ENCODE measurements at regions not wholly inside any gene's neighbourhood (a gene's known extent, or its start where the extent isn't known, plus 50 kb on each side); places are given as distances from the start of the nearest gene placed in this dataset.
"Not testable (repeated sequence)": the region's sequence is repeated elsewhere in the genome, so short reads cannot be mapped to it uniquely, and the experiment has no call there.

DNA sequence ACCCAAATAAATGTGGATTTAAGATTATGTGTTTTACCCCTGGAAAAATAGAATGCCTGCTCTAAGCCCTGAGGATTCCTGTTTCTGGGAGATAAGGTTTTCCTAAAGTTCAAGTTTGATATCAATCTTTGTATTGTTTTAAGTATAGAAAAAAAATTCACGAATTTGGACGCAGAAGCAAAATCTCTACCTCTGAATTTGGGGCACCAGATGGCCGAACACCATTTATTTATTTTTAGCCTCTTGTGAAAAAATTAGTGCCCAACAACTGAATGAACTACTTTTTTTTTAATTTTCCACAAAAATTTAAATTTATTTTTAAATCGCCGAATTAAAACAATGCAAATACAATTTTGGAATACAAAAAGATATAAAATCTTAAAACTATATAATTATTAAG, 128.1 kb upstream of the SP4 start:
- CTCF ChIA-PET = no interaction called here
- POLR2A ChIA-PET = no interaction called here

- ChIA-PET POLR2A (no interaction called here), CTCF (no interaction called here)
Observed at GRCh38 chr7:21300692-21301091, 127.2 kb upstream of the SP4 start.

DNA sequence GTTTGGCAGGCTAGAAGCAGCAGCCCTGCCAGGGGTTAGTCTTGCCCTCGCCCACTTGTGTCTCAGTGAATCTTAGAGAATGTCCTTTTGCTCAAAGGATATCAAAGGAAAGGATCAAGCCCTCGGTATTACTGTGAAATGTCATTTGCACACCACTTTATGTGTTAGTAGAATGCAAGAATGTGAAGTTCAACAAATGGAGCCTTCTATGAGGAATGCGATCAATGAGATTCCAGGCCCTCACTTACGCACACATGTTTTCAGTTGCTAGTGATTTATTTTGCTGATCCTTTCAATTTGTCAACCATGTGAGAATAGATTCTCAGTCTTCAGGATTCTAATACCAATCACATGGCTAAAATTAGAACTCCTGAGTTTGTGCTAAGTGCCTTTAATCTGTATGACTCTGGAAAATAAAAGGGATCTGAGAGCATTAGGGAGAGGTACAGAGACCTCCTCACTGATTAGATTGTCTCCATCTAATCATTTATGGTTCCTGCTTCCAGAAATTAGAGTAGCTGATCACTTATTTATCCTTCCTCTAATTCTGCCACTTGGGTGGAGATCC, 123.0 kb upstream of the SP4 start:
- CTCF ChIA-PET = no interaction called here
- POLR2A ChIA-PET = no interaction called here

DNA sequence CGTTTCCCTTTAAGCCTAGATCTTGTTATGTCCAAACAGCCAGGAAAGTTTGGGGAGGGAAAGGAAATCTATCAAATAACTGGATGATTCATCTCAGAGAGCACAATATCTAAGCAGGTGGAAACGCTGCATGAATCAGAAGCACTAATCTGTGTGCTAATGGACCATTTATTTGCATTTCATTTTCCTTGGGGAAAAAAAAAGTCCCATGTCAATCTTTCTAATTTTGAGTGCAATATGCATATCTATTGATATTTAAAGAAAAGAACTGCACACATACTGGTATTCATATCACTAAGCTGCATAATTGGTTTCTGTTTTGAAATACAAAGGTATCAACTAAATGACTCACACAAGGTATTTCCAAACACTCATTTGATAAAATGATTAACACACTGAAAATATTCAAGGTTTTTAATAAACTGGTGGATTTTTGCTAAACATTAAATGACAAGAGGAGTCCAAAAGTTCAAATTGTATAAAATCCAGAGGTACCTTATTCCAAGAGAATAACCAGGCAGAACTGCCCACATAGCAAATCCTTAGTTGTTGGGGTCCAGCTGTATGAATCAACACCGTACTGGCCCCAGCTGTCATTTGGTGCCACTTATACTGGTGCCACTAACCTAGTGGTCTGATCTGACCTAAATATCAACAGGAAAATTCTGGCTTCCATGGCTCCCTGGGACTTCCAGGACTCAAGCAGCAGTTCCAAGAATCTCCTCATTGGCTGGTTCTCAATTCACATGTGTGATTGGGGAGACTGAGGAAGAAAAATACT, 122.2 kb upstream of the SP4 start:
- POLR2A ChIA-PET = no interaction called here
- CTCF ChIA-PET = no interaction called here

- ChIA-PET POLR2A (no interaction called here), CTCF (no interaction called here)
Observed at GRCh38 chr7:21314954-21315353, 112.9 kb upstream of the SP4 start.

- POLR2A ChIA-PET = interaction anchor here (0.6 kb wide), 1 partner anchor 8 kb away, joined by 5 read pairs; no protein-coding TSS in a partner anchor
- CTCF ChIA-PET = no interaction called here
Observed at GRCh38 chr7:21317966-21318915, 109.6 kb upstream of the SP4 start.

GRCh38 chr7:21318916-21319270, 109.0 kb upstream of the SP4 start:
- ChIA-PET POLR2A (interaction anchor here (0.6 kb wide), 1 partner anchor 8 kb away, joined by 5 read pairs; no protein-coding TSS in a partner anchor), CTCF (no interaction called here)

DNA sequence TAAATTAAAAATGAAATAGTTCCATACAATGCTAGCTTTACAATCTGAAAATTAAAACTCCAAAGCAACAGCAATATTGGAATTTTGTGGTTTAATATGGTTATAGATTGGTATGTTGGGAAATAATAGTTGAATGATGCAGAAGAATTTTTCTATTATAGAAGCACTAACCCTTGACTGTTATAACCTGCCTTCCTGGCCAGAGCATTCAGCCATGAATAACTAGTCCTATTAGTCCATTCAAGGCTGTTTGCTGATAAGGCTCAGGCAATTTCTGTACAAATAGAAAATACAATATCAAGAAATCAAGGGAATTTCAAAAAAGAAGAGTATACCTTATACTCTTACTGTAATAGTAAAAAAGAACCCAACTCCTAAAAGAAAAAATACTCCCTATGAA, 101.6 kb upstream of the SP4 start:
- CTCF ChIA-PET = no interaction called here

DNA sequence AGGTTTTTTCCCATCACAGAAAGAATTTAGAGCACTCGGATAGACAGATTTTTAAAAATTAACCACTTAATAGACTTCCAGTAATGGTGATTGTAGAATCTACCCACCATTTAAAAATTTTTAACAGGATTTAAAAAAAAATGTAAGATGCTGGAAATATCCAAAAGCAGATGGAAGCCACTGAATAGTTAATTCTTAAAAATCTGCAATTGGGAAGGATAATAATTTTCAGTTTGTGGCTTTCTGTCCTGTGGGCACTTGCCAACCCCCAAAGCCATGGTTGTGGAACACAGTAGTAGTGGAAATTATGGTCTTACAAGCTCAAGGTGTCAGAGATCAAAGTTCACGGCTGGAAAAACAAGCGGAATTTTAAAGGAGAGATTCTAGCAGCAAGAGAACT, 101.0 kb upstream of the SP4 start:
- ChIA-PET CTCF (no interaction called here), POLR2A (no interaction called here)

More for the DNA sequence above, 101.6 kb upstream of the SP4 start:
- POLR2A ChIA-PET = no interaction called here

DNA sequence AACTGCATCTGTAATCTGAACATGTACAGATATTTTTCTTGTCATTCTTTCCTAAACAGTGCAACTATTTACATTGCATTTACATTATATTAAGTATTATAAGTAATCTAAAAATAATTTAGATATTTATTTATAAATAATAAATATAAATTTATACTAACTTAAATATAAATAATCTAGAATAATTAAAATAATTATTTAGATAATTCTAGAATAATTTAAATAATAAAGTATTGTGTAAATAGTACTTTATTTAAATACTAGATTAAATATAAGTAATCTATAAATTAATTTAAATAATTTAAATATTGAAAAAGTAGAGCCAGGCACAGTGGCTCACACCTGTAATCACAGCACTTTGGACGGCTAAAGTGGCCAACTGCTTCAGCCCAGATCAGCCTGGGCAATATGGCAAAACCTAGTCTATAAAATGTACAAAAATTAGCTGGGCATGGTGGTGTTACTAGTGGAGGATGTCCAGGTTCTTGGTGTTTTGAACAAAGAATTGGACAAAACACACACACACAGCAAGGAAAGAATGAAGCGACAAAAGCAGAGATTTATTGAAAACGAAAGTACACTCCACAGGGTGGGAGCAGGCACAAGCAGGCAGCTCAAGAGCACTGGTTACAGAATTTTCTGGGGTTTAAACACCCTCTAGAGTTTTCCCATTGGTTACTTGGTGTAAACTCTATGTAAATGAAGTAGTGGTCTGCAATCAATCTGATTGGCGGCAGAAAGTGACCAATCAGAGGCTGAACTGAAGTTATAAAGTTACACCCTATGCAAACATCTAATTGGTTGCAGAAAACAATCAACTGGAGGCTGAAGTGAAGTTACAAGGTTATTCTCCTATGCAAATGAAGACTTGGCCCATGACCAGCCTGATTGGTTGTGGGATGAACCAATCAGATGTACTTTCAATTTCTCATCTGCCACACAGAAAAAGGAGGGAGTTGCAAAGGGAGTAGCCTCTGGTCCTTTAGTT, 100.2 kb upstream of the SP4 start:
- CTCF ChIA-PET = no interaction called here
- POLR2A ChIA-PET = no interaction called here

DNA sequence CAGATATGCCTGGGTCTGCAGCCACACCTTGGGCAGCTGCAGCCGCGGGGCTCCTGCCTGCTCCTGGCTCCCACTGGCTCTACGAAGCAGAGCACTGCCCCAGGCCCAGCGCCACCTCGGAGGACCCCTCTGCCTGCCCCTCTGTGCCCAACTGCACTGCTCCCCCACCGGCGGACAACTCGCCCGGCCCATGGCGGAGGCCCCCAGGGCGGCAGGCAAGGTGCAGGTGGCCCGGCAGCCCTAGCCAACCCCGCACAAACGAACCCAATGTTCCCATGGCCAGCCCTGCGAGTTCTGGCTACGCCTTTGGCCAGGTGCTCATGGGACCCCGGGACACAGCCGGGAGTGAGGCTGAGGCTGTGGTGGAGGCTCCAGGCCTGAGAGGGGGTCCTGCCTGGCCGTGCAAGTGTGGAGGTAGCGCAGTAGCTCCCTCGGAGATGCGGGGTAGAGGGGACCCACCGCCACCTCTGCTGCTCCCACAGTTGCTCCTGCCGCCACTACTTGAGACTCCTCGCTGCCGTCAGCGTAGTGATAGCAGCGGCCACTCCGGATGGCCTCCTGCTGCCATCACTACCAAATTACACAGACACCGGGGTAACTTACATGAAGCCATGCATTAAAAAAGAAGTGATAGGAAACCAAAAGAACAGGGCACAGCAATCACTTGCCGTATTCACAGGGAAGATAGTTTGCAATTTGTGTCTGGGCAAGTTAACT, 97.3 kb upstream of the SP4 start:
- CTCF ChIA-PET = interaction anchor here (0.6 kb wide), 1 partner anchor 140 kb away, joined by 4 read pairs; no protein-coding TSS in a partner anchor
- POLR2A ChIA-PET = no interaction called here

DNA sequence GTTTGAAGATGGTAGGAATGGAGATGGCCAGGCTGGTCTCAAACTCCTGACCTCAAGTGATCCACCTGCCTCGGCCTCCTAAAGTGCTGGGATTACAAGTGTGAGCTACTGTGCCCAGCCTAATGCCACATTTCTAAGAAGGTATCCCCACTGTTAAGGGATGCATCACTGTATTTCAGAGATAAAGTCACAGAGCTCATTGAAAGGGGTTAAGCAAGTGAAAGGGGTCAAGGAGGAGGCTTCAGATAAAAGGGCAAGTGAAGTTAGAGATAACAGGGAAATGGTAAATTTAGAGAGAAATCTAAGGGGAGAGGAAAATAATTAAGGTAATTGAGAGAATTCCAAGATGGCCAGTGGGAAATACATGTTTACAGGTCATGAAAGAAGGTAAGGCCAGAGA, 93.0 kb upstream of the SP4 start:
- CTCF ChIA-PET = no interaction called here

GRCh38 chr7:21336743-21337142, 91.1 kb upstream of the SP4 start:
- ChIA-PET POLR2A (no interaction called here), CTCF (no interaction called here)

More for the DNA sequence above, 93.0 kb upstream of the SP4 start:
- POLR2A ChIA-PET = no interaction called here

GRCh38 chr7:21338728-21339164, 89.1 kb upstream of the SP4 start:
- ChIA-PET POLR2A (interaction anchor here (0.6 to 2.4 kb wide), 6 partner anchors 14 to 601 kb away, joined by 3 to 13 read pairs (median 5); partner anchors contain the start of gene SP4), CTCF (interaction anchor here (1.0 to 1.3 kb wide), 2 partner anchors 14 to 89 kb away, joined by 3 to 4 read pairs; partner anchors contain the start of gene SP4)

- POLR2A ChIA-PET, CTCF ChIA-PET: not testable (repeated sequence)
Observed at GRCh38 chr7:21344900-21345299, 83.0 kb upstream of the SP4 start.

DNA sequence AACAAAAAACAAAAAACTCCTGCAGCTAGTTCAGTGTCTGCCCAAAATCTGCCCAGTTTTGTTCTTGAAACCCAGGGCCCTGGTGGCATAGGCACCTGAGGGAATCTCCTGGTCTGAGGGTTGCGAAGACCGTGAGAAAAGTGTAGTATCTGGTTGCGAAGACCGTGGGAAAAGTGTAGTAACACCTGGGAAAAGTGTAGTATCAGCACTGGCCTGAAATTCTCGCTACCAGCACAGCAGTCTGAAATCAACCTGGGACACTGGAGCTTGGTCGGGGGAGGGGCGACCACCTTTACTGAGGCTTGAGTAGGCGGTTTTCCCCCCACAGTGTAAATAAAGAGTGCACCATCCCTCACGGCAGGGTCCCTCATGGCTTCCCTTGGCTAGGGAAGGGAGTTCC, 82.5 kb upstream of the SP4 start:
- ChIA-PET POLR2A (interaction anchor here (0.6 kb wide), 1 partner anchor 9 kb away, joined by 3 read pairs; no protein-coding TSS in a partner anchor), CTCF (no interaction called here)

GRCh38 chr7:21346297-21346696, 81.6 kb upstream of the SP4 start:
- POLR2A ChIA-PET = no interaction called here
- CTCF ChIA-PET = no interaction called here

- ChIA-PET POLR2A (interaction anchor here (0.5 to 1.2 kb wide), 3 partner anchors 9 to 75 kb away, joined by 3 to 11 read pairs (median 3); partner anchors contain the start of gene SP4), CTCF (interaction anchor here (1.4 kb wide), 1 partner anchor 14 kb away, joined by 3 read pairs; no protein-coding TSS in a partner anchor)
Observed at GRCh38 chr7:21352540-21353387, 75.1 kb upstream of the SP4 start.

Data from activated CD8-positive, alpha-beta memory T cell treated with anti-CD3 and anti-CD28 coated beads for 36 hours (primary cell).